AG08395 (cell line): ENCODE measurements at regions not wholly inside any gene's neighbourhood (a gene's known extent, or its start where the extent isn't known, plus 50 kb on each side); places are given as distances from the start of the nearest gene placed in this dataset.

Source experiments
- DNase-seq: peaks from one replicate; pipeline ENCODE4 v3.0.0; 2012; ENCODE audit warnings: mixed read lengths, low spot score

GRCh38 chr9:693201-694091 lies 148.1 kb upstream of the DMRT1 start:
- peak; percentile 70 for DNase-seq

- no peak for DNase-seq
Measured at GRCh38 chr9:694092-694402, 147.4 kb upstream of the DMRT1 start.

DNA sequence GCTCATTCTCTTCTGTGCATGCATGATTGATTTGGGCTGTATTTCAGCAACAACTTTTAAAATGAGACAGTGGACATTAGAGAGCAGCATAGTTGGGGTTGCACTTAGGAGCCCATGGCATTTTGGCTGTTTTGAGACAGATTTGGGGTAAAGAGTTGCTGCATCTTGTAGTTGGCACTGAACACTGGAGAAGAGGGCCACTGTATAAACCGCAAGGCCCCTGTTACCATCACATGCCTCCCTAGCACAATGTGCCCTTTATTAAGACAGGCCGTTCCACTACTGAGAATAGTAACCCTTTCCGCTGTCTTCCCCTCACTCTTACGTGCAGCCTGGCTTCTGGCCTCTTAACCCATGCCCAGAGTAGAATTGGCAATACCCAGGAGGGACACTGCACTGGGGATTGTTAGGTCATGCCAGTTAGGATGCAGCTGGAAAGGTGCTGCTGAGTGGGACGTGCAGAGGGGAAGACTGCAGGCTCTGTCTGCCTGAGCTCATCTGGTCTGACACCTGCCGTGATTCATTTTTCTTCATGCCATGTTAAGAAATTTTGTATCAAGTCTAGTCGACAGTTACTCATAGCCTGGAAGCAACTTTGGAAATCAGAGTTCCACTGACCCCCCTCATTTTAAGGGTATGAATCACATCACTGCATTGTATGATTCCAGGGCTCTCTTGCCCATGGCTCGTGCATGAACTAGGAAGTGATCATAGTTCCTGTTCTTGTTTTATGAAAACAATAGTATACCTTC lies 146.9 kb upstream of the DMRT1 start:
- DNase-seq, result peak; percentile 70

DNA sequence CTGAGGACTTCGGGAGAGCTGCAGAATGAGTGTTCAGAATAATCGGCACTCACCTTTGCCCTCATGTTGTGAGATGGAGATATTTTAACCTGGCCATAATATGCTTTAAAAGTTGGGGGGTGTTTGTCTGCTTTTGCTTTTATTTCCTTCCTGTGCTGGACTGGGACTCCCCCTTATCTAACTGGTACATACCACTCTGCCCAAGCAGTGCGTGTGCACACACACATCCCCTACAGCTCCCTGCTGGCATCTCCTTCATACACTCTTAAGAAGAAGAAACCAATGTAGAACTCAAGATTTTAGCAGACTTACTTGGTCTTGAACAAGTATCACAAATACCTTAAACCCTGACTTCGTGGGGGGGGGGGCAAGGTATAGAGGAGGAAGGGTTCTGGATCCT lies 146.2 kb upstream of the DMRT1 start:
- no peak for DNase-seq

DNA sequence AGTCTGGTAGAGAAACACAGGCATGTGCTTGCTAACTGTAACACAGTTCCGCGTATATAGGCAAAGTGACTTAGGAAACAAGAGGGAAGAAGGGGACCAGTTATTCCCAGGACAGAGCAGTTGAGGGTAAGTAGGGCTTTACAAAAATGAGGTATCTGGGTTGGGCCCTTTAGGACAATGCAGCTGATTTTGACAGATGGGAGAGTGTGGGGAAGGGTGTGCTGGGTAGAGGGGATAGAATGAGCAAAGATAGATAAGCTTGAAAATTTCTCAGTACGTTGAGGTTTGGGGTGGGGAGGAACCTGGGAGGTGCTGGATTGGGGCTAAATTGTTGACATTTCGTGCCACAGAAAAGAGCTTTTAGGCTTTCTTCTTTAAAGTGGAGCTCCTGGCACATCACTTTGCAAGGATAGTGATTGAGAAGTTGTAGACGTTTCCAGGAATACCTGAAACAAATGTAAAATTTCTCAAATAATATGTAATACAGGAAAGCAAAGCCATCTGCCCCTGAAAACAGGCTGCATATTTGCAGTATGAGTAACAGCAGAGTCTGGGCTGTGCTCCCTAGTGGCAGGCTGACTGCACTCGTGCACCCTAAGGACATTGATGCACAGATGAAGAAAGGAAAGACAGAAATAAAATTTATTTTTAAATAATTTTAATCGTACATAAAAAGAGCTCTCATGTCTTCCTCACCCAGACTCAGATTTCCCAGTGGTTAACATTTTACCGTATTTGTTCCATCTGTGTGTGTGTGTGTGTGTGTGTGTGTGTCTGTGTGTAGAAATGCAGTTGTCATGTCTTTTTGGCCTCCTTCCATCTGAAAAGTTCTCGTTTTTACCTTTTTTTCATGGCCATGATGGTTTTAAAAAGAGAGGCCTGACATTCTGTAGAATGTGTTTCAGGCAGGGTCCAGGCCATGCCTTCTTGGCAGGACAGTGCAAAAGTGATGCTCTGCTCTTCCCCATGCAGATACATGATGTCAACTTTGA lies 144.9 kb upstream of the DMRT1 start:
- DNase-seq, result peak; percentile 78

- DNase-seq, result peak; percentile 41
Measured at GRCh38 chr9:698276-698675, 143.2 kb upstream of the DMRT1 start.

DNA sequence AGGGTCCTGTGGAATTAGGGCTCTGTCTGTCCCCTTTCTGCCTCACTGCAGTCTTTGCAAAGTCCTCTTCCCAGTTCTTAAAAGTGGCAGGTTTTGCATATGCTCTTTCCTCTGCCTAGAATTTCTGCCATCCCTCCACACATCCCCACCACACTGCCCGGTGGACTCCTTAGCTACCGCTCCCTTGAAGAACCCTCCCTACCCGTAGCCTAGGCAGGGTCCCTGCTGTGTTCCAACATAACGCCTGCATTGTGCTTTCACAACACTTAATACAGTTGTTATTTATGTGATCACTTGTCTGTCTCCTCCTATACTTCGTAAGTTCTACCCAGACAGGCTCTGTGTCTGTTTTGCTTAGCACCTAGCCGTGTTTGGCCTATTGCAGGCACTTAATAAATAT lies 142.5 kb upstream of the DMRT1 start:
- DNase-seq, result no peak

GRCh38 chr9:699396-699795 lies 142.1 kb upstream of the DMRT1 start:
- DNase-seq, result no peak

GRCh38 chr9:700365-701282 lies 140.9 kb upstream of the DMRT1 start:
- peak; percentile 17 for DNase-seq

- DNase-seq, result peak; percentile 50
Measured at GRCh38 chr9:703392-703791, 138.1 kb upstream of the DMRT1 start.

DNA sequence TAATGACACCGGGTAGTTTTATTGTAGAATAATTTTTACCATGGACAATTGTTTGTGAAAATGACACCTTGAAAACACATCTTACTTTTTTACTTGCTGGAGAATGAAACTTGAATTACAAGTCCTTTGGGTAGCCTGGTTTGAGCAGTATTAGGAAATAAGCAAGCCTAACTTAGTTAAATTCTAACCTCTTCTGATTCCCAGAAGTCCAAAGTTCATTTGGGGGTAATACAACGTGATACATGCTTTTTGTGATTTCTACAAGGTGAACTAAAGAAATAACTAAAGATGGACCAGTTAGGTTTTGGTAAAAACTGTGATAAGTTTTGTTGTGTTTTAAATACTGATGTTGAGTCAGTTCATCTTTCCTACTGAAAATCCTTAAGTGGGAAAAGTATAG lies 135.4 kb upstream of the DMRT1 start:
- no peak for DNase-seq

GRCh38 chr9:706606-707459 lies 134.7 kb upstream of the DMRT1 start:
- peak; percentile 81 for DNase-seq

- DNase-seq, result no peak
Measured at GRCh38 chr9:708182-708550, 133.3 kb upstream of the DMRT1 start.

DNA sequence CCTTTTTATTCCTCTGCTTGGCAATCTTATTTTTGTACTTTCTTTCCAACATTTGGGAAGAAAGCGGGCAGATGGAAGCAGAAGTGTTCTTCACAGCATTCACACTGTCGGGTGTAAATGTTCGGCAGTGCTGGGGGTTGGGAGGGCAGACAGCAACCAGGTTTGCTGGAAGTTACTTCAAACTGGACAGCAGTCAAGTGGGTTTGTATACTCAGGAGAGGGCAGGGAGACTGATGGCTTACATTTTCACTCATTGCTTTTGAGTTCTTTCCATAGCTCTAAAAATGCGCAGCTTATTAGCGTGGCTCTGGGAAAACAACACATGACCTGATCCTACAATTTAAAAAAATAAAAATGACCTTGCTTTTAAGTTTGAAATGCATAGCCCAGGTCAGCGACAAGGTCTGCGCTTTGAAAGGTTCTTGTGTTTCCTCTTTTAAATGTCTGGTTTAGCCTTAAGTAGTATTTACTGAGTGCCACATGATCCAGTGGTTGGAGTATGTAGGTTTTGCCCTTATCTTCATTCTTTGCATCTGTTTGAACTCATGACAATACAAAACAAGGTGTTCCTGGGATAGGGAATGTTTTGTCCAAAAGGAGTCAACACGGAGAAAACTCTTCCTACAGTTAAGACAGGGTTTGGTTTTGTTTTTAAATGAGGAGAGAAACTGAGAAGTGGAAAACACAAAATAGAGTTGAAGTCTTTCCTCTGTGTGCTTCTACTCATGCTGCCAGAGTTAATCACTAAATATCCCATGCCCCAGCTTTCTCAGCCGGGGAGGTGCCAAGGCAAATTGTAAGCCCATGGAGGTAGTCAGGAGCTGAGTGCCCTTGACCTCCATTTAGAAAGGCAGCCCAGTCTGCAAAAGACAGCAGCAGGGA lies 132.7 kb upstream of the DMRT1 start:
- DNase-seq, result no peak

DNA sequence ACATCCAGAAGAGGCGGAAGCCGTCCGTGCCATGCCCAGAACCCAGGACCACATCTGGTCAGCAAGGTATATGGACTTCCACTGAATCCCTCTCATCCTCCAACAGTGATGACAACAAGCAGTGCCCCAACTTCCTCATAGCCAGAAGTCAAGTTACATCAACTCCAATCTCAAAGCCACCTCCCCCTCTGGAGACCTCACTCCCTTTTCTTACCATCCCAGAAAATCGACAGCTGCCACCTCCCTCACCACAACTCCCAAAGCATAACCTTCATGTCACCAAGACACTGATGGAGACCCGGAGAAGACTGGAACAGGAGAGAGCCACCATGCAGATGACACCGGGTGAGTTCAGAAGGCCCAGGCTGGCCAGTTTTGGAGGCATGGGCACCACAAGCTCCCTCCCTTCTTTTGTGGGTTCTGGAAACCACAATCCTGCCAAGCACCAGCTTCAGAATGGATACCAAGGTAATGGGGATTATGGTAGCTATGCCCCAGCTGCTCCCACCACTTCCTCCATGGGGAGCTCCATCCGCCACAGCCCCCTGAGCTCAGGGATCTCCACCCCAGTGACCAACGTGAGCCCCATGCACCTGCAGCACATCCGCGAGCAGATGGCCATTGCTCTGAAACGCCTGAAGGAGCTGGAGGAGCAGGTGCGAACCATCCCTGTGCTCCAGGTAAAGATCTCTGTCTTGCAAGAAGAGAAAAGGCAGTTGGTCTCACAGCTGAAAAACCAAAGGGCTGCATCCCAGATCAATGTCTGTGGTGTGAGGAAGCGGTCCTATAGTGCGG lies 130.3 kb upstream of the DMRT1 start:
- no peak for DNase-seq

- no peak for DNase-seq
Measured at GRCh38 chr9:711761-712553, 129.5 kb upstream of the DMRT1 start.

DNA sequence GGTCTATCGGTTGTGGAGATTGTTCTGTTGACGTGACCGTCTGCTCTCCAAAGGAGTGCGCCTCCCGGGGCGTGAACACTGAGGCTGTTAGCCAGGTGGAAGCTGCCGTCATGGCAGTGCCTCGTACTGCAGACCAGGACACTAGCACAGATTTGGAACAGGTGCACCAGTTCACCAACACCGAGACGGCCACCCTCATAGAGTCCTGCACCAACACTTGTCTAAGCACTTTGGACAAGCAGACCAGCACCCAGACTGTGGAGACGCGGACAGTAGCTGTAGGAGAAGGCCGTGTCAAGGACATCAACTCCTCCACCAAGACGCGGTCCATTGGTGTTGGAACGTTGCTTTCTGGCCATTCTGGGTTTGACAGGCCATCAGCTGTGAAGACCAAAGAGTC lies 128.9 kb upstream of the DMRT1 start:
- no peak for DNase-seq

DNA sequence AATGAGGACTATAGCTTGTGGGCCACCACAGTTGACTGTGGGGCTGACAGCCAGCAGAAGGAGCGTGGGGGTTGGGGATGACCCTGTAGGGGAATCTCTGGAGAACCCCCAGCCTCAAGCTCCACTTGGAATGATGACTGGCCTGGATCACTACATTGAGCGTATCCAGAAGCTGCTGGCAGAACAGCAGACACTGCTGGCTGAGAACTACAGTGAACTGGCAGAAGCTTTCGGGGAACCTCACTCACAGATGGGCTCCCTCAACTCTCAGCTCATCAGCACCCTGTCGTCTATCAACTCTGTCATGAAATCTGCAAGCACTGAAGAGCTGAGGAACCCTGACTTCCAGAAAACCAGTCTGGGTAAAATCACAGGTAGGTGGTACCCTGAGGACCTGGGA lies 128.4 kb upstream of the DMRT1 start:
- no peak for DNase-seq
